ENCODE measurements at regions not wholly inside any gene's neighbourhood (a gene's known extent, or its start where the extent isn't known, plus 50 kb on each side); places are given as distances from the start of the nearest gene placed in this dataset.

DNA sequence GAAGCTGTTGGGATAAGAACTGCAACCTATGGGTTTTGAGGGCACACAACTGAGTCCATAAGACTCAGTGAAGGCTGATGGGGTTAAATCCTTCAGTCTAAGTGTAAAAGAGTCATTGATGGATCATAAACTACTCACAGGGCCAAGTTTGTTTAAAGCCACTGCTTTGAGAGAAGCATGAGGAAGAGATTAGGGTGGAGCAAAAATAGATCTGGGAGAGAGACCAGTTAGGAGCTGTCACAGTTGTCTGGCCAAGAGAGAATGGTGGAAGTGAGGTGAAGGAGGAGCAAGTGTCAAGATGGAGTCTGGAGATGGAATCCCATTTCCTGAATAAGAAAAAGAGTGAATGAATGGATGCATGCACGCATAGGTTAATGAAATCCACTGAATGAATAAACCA is 379.1 kb upstream of the CDH11 start:
- Histone ChIP-seq H3K27me3 (no peaks in the 10 kb centered on the region), H3K27ac (replicated peaks in 1 of 4) (no peak overlapping the region), H3K4me1 (no peaks in the 10 kb centered on the region), H3K36me3 (no peaks in the 10 kb centered on the region), H3K4me3 (no peak overlapping the region), H3K9me3 (no peaks in the 10 kb centered on the region)
- WGBS, result 83% methylated on average over 1 of the region's 1 CpG
- intact Hi-C loops (cut with DNase I), result no loop called here
- no peak for DNase-seq (ENCODE audit: extremely low spot score)
- no peak for TF ChIP-seq EP300 (IDR thresholded peaks at IDR 0.05)
- TF ChIP-seq POLR2A (IDR thresholded peaks at IDR 0.05; ENCODE audit: low read depth), result no peak

- Histone ChIP-seq H3K9me3 (no peaks in the 10 kb centered on the region), H3K27me3 (no peaks in the 10 kb centered on the region), H3K4me1 (no peaks in the 10 kb centered on the region), H3K4me3 (no peak overlapping the region), H3K36me3 (no peaks in the 10 kb centered on the region), H3K27ac (replicated peaks in 1 of 4) (no peak overlapping the region)
- 58% methylated on average over 2 of the region's 2 CpGs for WGBS
- no peak for DNase-seq (ENCODE audit: extremely low spot score)
- intact Hi-C loops (cut with DNase I), result no loop called here
- TF ChIP-seq EP300 (IDR thresholded peaks at IDR 0.05) (no peak), POLR2A (IDR thresholded peaks at IDR 0.05; ENCODE audit: low read depth) (no peak), POLR2AphosphoS5 (IDR thresholded peaks at IDR 0.05) (no peak), CTCF (IDR thresholded peaks at IDR 0.05) (no peak)
Measured at GRCh38 chr16:65500007-65500406, 378.1 kb upstream of the CDH11 start.

GRCh38 chr16:65499566-65499965 is 377.7 kb upstream of the CDH11 start:
- no peak for DNase-seq (ENCODE audit: extremely low spot score)
- Histone ChIP-seq H3K27me3 (no peaks in the 10 kb centered on the region), H3K9me3 (no peaks in the 10 kb centered on the region), H3K4me3 (no peak overlapping the region), H3K27ac (replicated peaks in 1 of 4) (no peak overlapping the region), H3K4me1 (no peaks in the 10 kb centered on the region), H3K36me3 (no peaks in the 10 kb centered on the region)
- intact Hi-C loops (cut with DNase I), result no loop called here
- 60% methylated on average over 1 of the region's 1 CpG for WGBS
- no peak for TF ChIP-seq CTCF (IDR thresholded peaks at IDR 0.05)
- no peak for TF ChIP-seq POLR2AphosphoS5 (IDR thresholded peaks at IDR 0.05)
- no peak for TF ChIP-seq EP300 (IDR thresholded peaks at IDR 0.05)

- intact Hi-C loops (cut with DNase I), result no loop called here
Measured at GRCh38 chr16:65497571-65497970, 375.7 kb upstream of the CDH11 start.

GRCh38 chr16:65495106-65495505 is 373.2 kb upstream of the CDH11 start:
- intact Hi-C loops (cut with DNase I), result no loop called here
- H3K36me3 ChIP-seq, result no peaks in the 10 kb centered on the region
- DNase-seq (ENCODE audit: extremely low spot score), result no peak
- 86% methylated on average over 3 of the region's 3 CpGs for WGBS
- no peak overlapping the region for H3K27ac ChIP-seq (replicated peaks in 1 of 4)
- H3K27me3 ChIP-seq, result no peaks in the 10 kb centered on the region
- H3K9me3 ChIP-seq, result no peaks in the 10 kb centered on the region
- H3K4me1 ChIP-seq, result no peaks in the 10 kb centered on the region
- H3K4me3 ChIP-seq, result no peak overlapping the region
- TF ChIP-seq POLR2AphosphoS5 (IDR thresholded peaks at IDR 0.05), result no peak
- TF ChIP-seq CTCF (IDR thresholded peaks at IDR 0.05), result no peak
- no peak for TF ChIP-seq POLR2A (IDR thresholded peaks at IDR 0.05; ENCODE audit: low read depth)
- no peak for TF ChIP-seq EP300 (IDR thresholded peaks at IDR 0.05)

More at GRCh38 chr16:65497571-65497970, 375.7 kb upstream of the CDH11 start:
- Histone ChIP-seq H3K27ac (replicated peaks in 1 of 4) (no peak overlapping the region), H3K4me3 (no peak overlapping the region), H3K9me3 (no peaks in the 10 kb centered on the region), H3K36me3 (no peaks in the 10 kb centered on the region), H3K4me1 (no peaks in the 10 kb centered on the region), H3K27me3 (no peaks in the 10 kb centered on the region)
- 71% methylated on average over 6 of the region's 6 CpGs for WGBS
- no peak for DNase-seq (ENCODE audit: extremely low spot score)
- TF ChIP-seq POLR2A (IDR thresholded peaks at IDR 0.05; ENCODE audit: low read depth) (no peak), CTCF (IDR thresholded peaks at IDR 0.05) (no peak), POLR2AphosphoS5 (IDR thresholded peaks at IDR 0.05) (no peak), EP300 (IDR thresholded peaks at IDR 0.05) (no peak)
